HEK293T (cell line): ENCODE measurements at regions not wholly inside any gene's neighbourhood (a gene's known extent, or its start where the extent isn't known, plus 50 kb on each side); places are given as distances from the start of the nearest gene placed in this dataset.

ENCODE experiments used
- FOXK2 ChIP-seq: fragments of 450-650 bp; IDR thresholded peaks from 2 replicates; pipeline ENCODE4 v1.6.1; 2016; ENCODE audit warnings: mild to moderate bottlenecking
- NFRKB ChIP-seq: fragments of 450-650 bp; IDR thresholded peaks from 2 replicates; pipeline ENCODE4 v1.6.1; 2016; ENCODE audit warnings: mild to moderate bottlenecking, moderate library complexity

GRCh38 chr17:15175356-15175755 is 89.8 kb downstream of the PMP22 start:
- TF ChIP-seq FOXK2 (no peak), NFRKB (no peak)
